Amniotic stem cell (primary cell): ENCODE measurements at regions not wholly inside any gene's neighbourhood (a gene's known extent, or its start where the extent isn't known, plus 50 kb on each side); places are given as distances from the start of the nearest gene placed in this dataset.
"Not testable (repeated sequence)": the region's sequence is repeated elsewhere in the genome, so short reads cannot be mapped to it uniquely, and the experiment has no call there.

Experiments used
- DNase-seq: peaks from one replicate; lab custom pipeline; 2025; lab: John Stamatoyannopoulos, UW

- no peak for DNase-seq
Measured at GRCh38 chr2:180291552-180292421, 284.7 kb upstream of the CWC22 start.

- DNase-seq, result no peak
Measured at GRCh38 chr2:180291060-180291459, 284.0 kb upstream of the CWC22 start.

GRCh38 chr2:180289627-180290026, 282.5 kb upstream of the CWC22 start:
- no peak for DNase-seq

GRCh38 chr2:180279581-180279980, 272.5 kb upstream of the CWC22 start:
- no peak for DNase-seq

GRCh38 chr2:180276733-180277132, 269.6 kb upstream of the CWC22 start:
- DNase-seq, result no peak

GRCh38 chr2:180268006-180268405, 260.9 kb upstream of the CWC22 start:
- DNase-seq, result no peak

GRCh38 chr2:180261976-180262375, 254.9 kb upstream of the CWC22 start:
- DNase-seq, result no peak

GRCh38 chr2:180258579-180258978, 251.5 kb upstream of the CWC22 start:
- no peak for DNase-seq

- no peak for DNase-seq
Measured at GRCh38 chr2:180258041-180258537, 251.0 kb upstream of the CWC22 start.

- DNase-seq, result no peak
Measured at GRCh38 chr2:180257247-180257646, 250.2 kb upstream of the CWC22 start.

GRCh38 chr2:180255981-180256380, 248.9 kb upstream of the CWC22 start:
- DNase-seq, result no peak

GRCh38 chr2:180254872-180255271, 247.8 kb upstream of the CWC22 start:
- no peak for DNase-seq

GRCh38 chr2:180247658-180248057, 240.6 kb upstream of the CWC22 start:
- DNase-seq, result no peak

GRCh38 chr2:180246268-180246667, 239.2 kb upstream of the CWC22 start:
- no peak for DNase-seq

- DNase-seq, result peak; percentile 4
Measured at GRCh38 chr2:180240774-180241173, 233.7 kb upstream of the CWC22 start.

GRCh38 chr2:180238729-180239128, 231.6 kb upstream of the CWC22 start:
- no peak for DNase-seq

GRCh38 chr2:180236061-180236460, 229.0 kb upstream of the CWC22 start:
- DNase-seq, result not testable (repeated sequence)

- DNase-seq, result not testable (repeated sequence)
Measured at GRCh38 chr2:180235506-180235905, 228.4 kb upstream of the CWC22 start.

GRCh38 chr2:180234991-180235390, 227.9 kb upstream of the CWC22 start:
- not testable (repeated sequence) for DNase-seq

GRCh38 chr2:180231015-180231414, 223.9 kb upstream of the CWC22 start:
- DNase-seq, result no peak

- DNase-seq, result no peak
Measured at GRCh38 chr2:180227461-180227860, 220.4 kb upstream of the CWC22 start.

- no peak for DNase-seq
Measured at GRCh38 chr2:180225118-180225517, 218.0 kb upstream of the CWC22 start.

- DNase-seq, result peak; percentile 5
Measured at GRCh38 chr2:180222644-180223043, 215.5 kb upstream of the CWC22 start.

- DNase-seq, result no peak
Measured at GRCh38 chr2:180219491-180219890, 212.4 kb upstream of the CWC22 start.
